Peyer's patch (tissue), 4 donors: ENCODE measurements at regions not wholly inside any gene's neighbourhood (a gene's known extent, or its start where the extent isn't known, plus 50 kb on each side); places are given as distances from the start of the nearest gene placed in this dataset.

ENCODE experiments used
- DNase-seq, 3 donors: peaks; one replicate each; pipeline ENCODE4 v3.0.0-alpha.2; 2017 to 2019
- H3K27ac ChIP-seq, 4 donors: fragments of 200-600 bp; sonication (generic); one replicate each; pipeline ENCODE4 v1.5.1; 2016 to 2019
- H3K27me3 ChIP-seq, 2 donors: fragments of 200-600 bp; sonication (generic); one replicate each; pipeline ENCODE4 v1.5.1; 2019
- H3K36me3 ChIP-seq, 3 donors: fragments of 200-600 bp; sonication (generic); one replicate each; pipeline ENCODE4 v1.5.1; 2016 to 2019
- H3K4me1 ChIP-seq, 4 donors: fragments of 200-600 bp; sonication (generic); one replicate each; pipeline ENCODE4 v1.5.1; 2016 to 2019
- H3K4me3 ChIP-seq, 4 donors: fragments of 200-600 bp; sonication (generic); 1 replicate in 3 of 4; 2 replicates in 1 of 4; pipeline ENCODE4 v1.5.1; 2016 to 2019; ENCODE audit warnings: mild to moderate bottlenecking in 1 of 4
- H3K9me3 ChIP-seq, 4 donors: fragments of 200-600 bp; sonication (generic); one replicate each; pipeline ENCODE4 v1.5.1; 2016 to 2019; ENCODE audit warnings: mild to moderate bottlenecking in 1 of 4
- POLR2A ChIP-seq, 2 donors: fragments of 450-650 bp; IDR thresholded peaks; one replicate each; pipeline ENCODE4 v1.5.1; 2017; ENCODE audit warnings: antibody characterized with exemption in 2 of 2, mild to moderate bottlenecking in 2 of 2, moderate library complexity in 2 of 2
- TF ChIP-seq, protein P1 (sequence below), 6 experiments: fragments of 450-650 bp in 4 of 6; fragments of 200-600 bp in 2 of 6; sonication (generic) in 1 of 6; IDR thresholded peaks; one replicate each; pipeline ENCODE4 v1.5.1; 2017 to 2019; ENCODE audit warnings: antibody characterized with exemption in 6 of 6, mild to moderate bottlenecking in 3 of 6, moderate library complexity in 1 of 6

DNA sequence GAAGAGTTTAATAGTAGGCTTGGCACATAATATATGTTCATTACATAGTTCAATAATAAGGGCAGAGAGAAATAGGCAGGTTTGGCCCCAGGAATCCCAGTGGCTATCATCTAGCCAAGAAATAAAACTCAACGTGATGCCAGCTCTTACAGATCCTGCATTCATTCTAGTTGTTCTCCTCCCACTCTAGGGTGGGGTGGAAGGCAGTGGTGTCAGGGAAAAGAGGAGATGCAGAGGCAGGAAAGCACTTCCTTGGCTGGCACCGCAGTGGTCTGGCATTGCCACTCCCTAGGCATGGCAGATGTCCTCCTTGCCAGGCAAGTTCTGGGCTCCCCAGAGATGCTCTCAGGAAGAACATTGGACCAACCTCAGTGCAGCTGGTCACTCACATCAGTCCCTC is 383.6 kb downstream of the GRIN2B start:
- H3K4me1 ChIP-seq, result no peaks in the 10 kb centered on the region
- no peak overlapping the region for H3K27ac ChIP-seq
- DNase-seq, result no peak
- no peaks in the 10 kb centered on the region for H3K27me3 ChIP-seq
- no peaks in the 10 kb centered on the region for H3K36me3 ChIP-seq
- H3K9me3 ChIP-seq, result no peaks in the 10 kb centered on the region
- no peak overlapping the region for H3K4me3 ChIP-seq
- TF ChIP-seq, protein P1, sequence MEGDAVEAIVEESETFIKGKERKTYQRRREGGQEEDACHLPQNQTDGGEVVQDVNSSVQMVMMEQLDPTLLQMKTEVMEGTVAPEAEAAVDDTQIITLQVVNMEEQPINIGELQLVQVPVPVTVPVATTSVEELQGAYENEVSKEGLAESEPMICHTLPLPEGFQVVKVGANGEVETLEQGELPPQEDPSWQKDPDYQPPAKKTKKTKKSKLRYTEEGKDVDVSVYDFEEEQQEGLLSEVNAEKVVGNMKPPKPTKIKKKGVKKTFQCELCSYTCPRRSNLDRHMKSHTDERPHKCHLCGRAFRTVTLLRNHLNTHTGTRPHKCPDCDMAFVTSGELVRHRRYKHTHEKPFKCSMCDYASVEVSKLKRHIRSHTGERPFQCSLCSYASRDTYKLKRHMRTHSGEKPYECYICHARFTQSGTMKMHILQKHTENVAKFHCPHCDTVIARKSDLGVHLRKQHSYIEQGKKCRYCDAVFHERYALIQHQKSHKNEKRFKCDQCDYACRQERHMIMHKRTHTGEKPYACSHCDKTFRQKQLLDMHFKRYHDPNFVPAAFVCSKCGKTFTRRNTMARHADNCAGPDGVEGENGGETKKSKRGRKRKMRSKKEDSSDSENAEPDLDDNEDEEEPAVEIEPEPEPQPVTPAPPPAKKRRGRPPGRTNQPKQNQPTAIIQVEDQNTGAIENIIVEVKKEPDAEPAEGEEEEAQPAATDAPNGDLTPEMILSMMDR (IDR thresholded peaks at IDR 0.05), result no peak
- TF ChIP-seq POLR2A (IDR thresholded peaks at IDR 0.05), result no peak

GRCh38 chr12:13597166-13597565 is 384.2 kb downstream of the GRIN2B start:
- H3K4me1 ChIP-seq, result no peaks in the 10 kb centered on the region
- no peak overlapping the region for H3K27ac ChIP-seq
- no peaks in the 10 kb centered on the region for H3K27me3 ChIP-seq
- DNase-seq, result no peak
- H3K9me3 ChIP-seq, result no peaks in the 10 kb centered on the region
- no peaks in the 10 kb centered on the region for H3K36me3 ChIP-seq
- no peak for TF ChIP-seq POLR2A (IDR thresholded peaks at IDR 0.05)
- TF ChIP-seq, protein P1 (IDR thresholded peaks at IDR 0.05), result no peak
- no peak overlapping the region for H3K4me3 ChIP-seq

DNA sequence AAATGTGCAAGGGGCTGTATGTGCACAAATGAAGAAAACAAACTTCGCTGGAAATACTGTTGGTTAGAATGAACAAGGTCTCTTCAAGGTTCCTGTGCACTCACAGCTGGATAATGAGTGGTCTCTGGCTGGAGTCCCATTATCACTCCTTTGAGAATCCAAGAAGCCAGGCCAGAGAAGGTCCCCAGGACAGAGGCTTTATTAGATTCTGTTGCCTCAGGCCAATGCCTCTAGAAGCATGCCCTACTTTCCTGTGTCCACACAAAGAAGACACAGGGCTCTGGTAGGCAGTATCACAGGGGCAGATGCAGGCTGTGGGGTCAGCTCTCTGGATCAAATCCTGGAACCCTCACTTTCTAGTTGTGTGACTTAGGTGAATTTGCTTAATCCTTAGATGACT is 384.7 kb downstream of the GRIN2B start:
- no peaks in the 10 kb centered on the region for H3K4me1 ChIP-seq
- H3K27ac ChIP-seq, result no peak overlapping the region
- no peaks in the 10 kb centered on the region for H3K36me3 ChIP-seq
- TF ChIP-seq, protein P1 (IDR thresholded peaks at IDR 0.05), result no peak
- TF ChIP-seq POLR2A (IDR thresholded peaks at IDR 0.05), result no peak
- no peak overlapping the region for H3K4me3 ChIP-seq
- H3K27me3 ChIP-seq, result no peaks in the 10 kb centered on the region
- no peak for DNase-seq
- no peaks in the 10 kb centered on the region for H3K9me3 ChIP-seq

DNA sequence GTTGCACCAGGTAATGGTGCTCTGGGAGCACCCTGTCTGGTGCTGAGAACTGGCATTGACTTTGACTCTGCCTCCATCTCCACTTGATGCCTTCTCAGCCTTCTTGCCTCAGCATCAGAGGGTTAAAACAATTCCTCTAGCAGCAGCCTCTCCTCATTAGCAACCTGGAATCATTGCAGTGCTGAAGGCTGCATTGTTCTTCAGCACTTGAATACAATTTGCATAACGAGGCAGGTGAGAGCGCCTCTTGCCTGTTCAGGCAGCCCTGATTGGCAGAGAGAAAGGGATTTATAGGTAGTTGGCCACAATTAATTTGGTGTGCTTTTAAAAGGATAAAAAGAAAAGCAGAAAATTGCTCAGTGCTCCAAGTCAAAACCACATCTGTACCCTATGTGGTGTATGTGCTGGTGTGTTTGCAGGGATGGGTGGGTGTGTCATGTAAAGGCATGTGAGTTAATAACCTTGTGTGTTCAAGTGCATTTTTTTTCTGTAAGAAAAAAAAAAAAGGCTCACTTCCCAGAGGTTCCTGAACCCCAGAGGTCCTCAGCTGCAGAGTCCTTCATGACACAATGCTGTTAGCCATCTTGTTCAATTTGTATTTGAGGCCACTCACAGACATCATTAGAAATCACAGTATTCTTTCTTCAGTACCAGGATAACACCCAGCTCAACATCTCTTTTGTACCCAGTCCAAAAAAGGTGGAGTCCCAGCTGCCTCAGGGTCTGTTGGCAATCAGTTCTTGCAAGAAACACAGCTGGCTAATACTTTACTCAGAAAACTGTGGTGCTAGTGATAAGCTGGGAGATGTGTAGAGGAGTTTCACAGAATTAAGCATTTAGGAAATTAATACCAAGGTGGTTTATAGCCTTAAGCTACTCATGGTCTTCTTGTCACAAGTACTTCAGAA is 385.6 kb downstream of the GRIN2B start:
- DNase-seq, result no peak
- H3K4me3 ChIP-seq, result no peak overlapping the region
- no peaks in the 10 kb centered on the region for H3K4me1 ChIP-seq
- no peak for TF ChIP-seq POLR2A (IDR thresholded peaks at IDR 0.05)
- TF ChIP-seq, protein P1 (IDR thresholded peaks at IDR 0.05), result no peak
- H3K9me3 ChIP-seq, result no peaks in the 10 kb centered on the region
- no peaks in the 10 kb centered on the region for H3K36me3 ChIP-seq
- H3K27me3 ChIP-seq, result no peaks in the 10 kb centered on the region
- H3K27ac ChIP-seq, result no peak overlapping the region

DNA sequence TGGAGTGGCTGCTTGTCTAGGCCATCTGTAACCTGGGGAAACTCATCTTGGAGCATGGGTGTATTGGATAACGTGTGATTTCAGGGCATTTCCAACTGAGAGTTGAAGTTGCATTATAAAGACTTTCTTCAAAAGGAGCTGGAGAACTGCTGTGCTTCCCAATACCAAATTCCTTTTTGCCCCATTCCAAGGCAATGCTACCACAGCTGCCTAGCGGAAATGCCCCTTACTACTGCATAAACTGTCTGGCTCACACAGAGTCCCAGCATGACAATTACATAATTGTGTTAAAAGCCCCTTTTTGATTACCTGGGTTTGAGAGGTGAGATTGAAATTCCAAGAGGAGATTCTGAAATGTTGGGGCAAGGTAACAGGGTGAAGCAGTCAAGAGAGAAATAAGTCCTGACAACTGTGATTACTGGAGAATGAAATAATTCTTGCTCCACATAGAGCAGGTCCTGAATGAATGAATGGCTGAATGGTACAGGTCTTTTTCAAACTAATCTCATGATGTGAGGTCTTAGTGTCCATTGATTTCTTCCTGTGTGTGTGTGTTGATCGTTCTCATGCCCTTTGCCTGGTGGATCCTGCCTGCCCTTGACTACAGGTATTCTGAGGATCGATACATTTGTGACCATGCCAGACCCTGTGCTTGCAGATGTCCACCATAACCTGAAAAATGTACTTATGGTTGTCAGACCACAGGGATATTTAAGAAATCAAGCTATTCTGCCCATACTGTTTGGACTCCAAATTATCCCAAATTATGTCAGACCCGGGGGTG is 386.5 kb downstream of the GRIN2B start:
- DNase-seq, result no peak
- Histone ChIP-seq H3K27ac (no peak overlapping the region), H3K9me3 (no peaks in the 10 kb centered on the region), H3K4me1 (no peaks in the 10 kb centered on the region), H3K4me3 (no peak overlapping the region), H3K27me3 (no peaks in the 10 kb centered on the region), H3K36me3 (no peaks in the 10 kb centered on the region)
- no peak for TF ChIP-seq POLR2A (IDR thresholded peaks at IDR 0.05)
- TF ChIP-seq, protein P1 (IDR thresholded peaks at IDR 0.05), result no peak
